ENCODE measurements at regions not wholly inside any gene's neighbourhood (a gene's known extent, or its start where the extent isn't known, plus 50 kb on each side); places are given as distances from the start of the nearest gene placed in this dataset.

DNA sequence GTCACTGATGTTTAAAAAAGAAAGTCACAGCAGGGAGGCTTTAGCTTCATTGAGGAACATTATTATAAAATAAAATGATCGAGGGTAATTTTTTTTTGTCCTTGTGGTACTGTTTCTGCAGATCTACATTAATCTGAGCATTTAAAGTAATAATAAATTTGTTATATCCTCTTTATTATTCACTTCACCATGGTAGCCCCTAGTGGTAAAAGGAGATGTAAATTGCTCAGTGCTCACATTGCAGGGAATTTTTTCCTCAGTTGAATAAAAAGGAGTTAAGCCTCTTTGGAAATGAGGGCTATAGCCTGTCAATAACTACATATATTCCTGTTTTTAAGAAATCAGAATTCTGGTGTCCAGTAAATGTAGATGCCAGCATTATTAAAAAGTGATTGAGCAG, 99.7 kb upstream of the VPREB1 start:
- no peak for DNase-seq

DNA sequence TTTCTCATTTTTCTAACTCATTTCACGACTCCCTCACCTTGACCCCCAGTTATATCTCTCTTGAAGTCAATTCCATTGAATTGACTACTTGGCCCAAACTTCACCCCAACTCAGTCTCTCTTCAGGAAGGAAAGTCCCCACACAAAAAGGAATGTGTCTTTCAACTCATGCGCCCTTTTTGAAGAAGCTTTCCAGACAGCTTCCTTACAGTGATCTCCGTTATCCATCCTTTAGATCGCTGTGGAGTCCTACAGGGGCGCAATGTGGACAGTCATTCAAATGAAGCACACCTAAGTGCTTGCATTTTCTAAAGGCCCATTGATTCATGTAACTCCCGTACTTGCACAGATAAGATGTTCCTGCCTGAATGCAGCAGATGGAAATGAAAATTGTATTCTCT, 101.1 kb upstream of the VPREB1 start:
- no peak for DNase-seq

DNA sequence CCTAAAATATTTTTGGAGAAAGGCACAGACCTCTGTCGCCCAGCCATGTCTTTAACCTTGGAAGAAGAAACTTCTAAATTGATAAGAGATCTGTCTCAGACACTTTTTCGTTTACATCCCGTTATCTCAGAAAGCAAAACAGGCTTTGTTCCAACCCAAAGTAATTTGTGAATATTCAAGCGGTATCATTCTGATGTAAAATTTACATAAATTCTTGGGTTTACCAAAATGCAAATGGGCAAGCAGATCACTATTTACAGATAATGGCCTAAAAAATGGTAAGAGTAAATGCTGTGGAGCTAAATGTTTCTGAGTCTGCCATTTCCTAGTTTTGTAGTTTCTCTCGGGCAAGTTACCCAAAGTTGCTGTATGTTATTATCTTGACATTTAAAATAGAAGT, 101.9 kb upstream of the VPREB1 start:
- DNase-seq = no peak

DNA sequence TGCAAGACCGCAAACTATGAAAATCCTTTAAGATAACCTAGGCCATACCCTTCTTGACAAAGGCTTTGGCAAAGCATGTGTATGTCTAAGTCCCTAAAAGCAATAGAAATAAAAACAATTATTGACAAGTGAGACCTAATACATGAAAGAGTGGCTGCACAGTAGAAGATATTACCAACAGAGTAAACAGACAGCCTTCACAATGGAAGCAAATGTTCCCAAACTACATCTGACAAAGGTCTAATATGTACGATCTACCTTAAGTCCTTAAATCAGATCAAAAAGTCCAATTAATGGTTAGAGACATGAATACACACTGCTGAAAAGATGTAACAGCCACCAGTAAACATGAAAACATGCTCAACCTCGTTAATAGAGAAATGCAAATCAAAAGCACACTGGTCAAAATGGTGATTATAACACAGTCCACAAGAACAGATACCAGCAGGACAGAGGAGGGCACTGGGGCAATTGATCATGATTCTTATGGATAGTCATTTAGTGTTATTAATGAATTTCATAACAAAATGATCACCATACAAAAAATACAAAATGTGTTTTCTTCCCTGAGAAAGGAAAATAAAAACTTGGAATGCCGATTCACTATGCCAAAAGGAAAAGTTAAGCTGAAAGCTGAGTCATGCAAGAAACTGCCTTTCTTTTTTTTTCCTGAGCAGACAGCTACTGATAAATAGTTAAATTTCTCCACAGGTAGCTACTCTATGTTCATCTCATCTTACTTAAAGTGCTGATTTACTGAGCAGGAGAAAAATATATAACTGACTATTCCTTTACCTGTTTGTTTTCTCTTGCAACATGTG, 102.6 kb upstream of the VPREB1 start:
- DNase-seq = no peak

DNA sequence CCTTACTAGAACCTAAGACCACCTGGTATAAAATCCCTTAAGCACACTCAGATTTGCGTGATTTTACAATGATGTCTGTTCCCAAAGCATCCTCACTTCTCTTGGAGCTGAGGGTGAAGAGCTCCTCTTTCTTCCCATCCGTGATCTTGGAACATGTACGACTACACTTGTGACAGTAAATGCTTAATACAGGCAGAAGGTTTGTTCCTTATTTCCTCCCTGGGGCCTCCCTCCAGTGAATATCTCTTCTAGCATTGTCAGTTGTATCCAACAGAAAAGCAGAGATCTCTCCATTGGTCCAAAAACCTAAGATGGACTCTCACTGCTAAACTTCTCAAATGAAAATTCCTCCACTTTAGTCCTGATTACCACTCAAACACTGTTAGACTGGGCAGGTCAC, 103.6 kb upstream of the VPREB1 start:
- no peak for DNase-seq

DNA sequence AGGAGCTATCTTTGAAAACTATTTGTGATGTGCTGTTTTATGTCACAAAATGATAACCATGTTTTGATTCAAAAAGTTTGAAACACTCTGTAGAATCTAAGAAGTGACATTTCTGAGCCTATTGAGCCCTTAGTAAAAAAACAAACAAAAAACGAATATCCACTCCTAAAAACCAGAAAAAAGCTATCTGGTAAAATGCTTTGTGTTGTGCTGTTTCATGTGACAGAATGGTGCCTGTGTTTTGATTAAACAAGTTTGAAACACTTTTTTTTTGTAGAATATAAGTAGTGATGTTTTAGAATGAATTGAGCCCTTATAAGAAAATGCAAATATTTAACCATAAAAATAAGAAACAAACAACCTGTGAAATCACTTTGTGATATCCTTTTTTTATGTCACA, 105.2 kb upstream of the VPREB1 start:
- no peak for DNase-seq

DNA sequence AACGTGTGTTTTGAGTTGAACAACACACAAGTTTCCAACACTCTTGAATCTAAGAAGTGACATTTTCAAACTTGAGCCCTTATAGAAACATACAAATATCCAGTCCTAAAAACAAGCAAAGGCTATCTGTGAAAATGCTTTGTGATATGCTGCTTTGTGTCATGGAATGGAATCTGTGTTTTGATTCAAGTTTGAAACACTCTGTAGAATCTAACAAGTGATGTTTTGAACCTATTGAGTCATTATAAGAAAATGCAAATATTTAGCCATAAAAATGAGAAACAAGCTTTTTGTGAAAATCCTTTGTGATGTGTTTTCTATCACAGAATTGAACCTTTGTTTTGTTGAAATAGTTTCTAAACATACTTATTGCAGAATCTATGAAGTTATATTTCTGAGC, 105.7 kb upstream of the VPREB1 start:
- DNase-seq = no peak

DNA sequence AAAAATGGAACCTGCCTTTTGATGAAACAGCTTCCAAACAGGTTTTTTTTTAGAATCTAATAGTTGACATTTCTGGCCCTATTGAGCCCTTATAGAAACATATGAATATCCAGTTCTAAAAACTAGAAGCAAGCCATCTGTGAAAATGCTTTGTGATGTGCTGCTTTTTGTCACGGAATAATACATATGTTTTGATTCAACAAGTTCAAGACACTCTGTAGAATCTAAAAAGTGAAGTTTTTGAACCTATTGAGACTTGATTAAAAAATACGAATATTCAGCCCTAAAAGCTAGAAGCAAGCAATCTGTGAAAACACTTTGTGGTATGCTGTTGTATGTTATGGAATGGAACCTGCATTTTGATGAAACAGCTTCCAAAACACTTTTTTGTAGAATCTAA, 106.7 kb upstream of the VPREB1 start:
- DNase-seq = no peak

DNA sequence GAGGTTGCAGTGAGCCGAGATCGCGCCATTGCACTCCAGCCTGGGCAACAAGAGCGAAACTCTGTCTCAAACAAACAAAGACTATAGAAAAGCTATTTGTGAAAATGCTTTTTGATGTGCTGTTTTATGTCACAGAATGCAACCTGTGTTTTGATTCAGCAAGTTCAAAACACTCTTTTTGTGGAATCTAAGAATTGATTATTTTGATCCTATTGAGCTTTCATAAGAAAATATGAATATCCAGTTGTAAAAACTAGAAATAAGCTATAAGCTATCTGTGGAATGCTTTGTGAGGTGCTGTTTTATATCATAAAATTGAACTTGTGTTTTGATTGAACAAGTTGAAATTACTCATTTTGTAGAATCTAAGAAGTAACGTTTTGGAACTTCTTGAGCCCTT, 110.7 kb upstream of the VPREB1 start:
- no peak for DNase-seq

DNA sequence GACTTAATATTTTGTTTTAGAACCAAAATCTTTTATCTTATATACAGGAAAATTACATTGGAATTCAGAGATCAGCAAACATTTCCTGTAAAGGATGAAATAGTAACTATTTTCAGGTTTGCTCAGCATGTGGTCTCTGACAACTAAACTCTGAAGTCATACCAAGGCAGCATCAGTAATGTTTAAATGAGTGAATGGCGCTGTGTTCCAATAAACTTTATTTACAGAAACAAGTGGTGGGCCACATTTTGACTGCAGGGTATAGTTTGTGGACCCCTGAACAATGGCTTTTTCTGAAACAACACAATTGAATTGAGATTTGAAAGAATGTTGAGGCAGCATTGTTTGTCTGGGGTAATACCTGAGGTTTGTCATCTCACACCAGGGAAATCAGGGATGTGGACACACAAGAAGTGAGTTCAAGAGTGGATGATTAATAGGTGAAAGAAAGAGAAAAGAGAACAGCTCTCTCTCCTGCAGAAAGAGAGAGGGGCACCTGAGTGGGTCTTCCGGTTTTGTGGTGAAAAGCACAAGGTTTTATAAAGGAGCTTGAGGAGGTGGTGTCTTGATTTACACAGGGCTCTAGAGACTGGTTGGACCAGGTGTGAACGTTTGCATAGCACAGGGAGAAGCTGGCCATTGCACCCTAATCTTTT, 113.5 kb upstream of the VPREB1 start:
- DNase-seq = no peak

DNA sequence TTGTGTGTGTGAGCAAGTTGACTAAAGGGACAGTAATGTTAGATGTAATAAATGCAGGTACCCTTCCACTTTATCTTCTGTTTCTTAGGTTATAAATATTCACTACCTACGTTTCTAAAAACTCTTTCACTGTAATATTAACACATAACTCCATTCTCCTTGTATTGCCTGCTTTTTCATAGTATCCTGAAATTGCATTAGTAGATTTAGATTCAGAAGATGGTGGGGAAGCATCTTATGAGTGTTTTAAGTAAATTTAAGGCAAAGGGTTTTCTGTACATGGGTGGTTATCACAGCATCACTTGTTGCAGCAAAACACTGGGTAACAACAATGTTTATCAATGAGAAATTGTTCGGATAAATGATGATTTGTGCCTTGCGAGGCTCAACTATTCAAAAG, 115.2 kb upstream of the VPREB1 start:
- no peak for DNase-seq

DNA sequence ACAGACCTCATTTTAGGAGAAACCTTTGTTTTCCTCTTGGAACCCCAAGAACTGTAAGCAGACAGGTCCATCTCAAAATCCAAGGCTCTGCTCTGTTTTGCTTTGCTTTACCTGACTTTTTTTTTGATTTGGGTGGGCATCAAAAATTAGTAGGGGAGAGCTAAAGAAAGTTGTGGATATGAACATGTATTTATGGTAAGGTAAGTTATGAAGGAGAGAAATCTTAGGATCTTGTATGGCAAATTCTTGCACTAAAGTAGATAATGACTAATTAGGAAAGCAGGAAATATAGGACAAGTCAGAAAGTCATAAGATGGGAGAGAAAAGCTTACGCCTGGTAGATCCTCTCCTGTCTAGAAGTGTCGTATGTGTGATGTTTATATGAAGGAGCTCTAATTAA, 116.1 kb upstream of the VPREB1 start:
- no peak for DNase-seq

DNA sequence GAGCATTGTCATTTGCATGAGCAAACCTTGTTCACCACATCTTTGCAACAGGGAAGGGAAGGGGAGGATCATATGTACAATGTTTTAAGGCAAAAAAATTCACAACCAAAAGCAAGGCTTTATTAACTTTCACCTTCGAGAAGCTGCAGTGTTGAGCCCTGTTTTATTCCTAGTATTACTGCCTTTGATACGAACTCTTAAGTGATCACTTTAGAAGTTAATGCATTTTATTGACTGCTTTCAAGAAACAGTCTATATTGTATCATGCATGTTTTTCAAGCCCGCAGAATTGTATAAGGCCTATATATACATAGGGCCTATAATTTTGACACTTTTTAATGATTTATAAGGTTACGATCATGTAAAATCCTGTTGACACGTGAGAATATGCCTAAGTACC, 117.5 kb upstream of the VPREB1 start:
- no peak for DNase-seq

DNA sequence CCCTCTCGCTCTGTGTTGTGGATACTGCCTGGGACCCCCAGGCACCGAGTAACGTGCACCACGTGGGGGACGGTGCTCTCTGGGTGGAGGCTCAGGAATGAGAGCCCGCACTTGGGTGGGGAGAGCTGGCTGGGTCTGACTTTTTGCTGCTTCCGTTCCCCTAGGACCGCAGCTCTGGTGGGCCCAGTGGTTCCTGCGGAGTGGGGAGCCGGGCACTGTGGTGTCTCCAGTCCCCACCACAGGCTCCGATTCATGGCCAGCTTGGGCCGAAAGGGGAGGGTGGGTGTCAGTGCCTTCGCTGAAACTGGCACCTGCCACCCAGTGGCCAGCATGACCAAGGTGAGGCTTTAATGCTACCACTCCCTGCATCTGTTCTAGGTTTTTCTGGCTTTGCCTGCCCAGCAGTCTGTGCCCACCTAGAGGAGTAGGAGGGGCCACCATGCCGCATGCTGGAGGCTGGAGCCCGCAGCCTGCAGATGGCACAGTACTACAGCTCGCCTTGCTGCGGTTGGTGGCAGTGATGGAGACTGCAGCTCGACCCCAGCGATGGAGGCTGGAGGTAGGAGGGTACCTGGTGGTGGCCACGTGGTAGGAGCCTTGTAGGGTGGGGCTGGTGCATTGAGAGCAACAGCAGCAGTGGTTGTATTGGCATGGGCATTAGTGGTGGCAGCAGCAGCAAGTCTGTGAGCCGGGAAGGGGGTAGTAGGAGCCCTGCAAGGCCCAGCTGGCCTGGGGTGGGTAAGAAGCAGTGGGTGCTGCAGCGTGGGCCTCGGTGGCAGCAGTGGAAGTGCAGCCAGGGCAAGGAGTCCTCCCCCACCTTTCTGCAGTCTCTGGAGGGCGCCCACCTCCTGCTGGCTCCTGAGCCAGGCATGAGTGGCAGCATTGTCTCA, 118.8 kb upstream of the VPREB1 start:
- DNase-seq = no peak

DNA sequence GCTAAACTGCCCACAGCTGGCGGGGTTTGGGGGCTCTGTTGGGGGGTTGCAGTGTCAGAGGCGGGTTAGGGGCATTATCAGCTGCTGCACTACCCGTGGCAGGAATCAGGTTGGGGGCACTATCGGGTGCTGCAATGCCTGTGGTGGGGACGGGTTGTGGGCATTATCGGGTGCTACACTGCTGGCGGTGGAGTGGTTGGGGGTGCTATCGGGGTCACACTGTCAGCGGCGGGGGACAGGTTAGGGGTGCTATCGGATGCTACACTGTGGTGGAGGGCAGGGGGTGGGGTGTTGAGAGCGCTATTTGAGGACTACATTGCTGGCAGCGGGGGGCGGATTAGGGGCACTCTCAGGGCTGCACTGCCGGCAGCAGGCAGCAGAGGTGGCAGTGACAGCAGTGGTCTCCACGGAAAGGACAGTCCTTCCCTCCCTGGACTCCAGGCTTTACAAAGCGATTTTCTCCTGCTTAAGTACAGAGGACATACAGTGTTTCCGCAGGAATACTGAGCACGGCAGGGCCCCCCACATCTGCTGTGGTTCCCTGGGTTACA, 119.5 kb upstream of the VPREB1 start:
- DNase-seq = no peak

DNA sequence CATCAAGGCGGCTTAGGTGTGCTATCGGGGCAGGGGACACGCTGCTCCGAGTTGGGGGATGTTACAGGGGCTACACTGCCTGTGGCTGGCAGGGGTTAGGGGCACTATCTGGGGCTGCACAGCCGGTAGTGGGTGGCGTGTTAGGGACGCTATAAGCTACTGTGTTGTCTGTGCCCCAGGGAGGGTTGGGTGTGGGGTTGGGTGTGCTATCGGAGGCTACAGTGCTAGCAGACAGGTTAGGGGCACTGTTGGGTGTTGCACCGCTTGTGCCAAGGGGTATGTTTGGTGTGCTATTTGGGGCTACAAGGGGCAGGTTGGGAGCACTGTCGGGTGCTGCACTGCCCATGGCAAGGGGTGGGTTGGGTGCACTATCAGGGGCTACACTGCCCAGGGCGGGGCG, 120.2 kb upstream of the VPREB1 start:
- DNase-seq = no peak

DNA sequence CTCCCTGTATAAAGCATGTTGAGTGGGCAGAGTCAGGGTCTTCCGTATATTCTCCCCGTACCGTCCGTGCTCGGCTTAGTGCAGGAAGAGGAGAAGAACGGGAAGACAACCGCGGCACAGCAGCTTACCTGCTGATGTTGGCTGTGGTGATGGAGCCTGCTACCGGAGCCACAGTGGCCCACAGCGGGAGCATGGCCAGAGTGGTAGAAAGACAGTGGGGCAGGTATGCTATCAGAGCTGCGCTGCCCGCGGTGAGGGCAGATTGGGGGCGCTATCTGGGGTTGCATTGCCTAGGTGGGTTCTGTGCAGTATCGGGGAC, 120.7 kb upstream of the VPREB1 start:
- DNase-seq = no peak

DNA sequence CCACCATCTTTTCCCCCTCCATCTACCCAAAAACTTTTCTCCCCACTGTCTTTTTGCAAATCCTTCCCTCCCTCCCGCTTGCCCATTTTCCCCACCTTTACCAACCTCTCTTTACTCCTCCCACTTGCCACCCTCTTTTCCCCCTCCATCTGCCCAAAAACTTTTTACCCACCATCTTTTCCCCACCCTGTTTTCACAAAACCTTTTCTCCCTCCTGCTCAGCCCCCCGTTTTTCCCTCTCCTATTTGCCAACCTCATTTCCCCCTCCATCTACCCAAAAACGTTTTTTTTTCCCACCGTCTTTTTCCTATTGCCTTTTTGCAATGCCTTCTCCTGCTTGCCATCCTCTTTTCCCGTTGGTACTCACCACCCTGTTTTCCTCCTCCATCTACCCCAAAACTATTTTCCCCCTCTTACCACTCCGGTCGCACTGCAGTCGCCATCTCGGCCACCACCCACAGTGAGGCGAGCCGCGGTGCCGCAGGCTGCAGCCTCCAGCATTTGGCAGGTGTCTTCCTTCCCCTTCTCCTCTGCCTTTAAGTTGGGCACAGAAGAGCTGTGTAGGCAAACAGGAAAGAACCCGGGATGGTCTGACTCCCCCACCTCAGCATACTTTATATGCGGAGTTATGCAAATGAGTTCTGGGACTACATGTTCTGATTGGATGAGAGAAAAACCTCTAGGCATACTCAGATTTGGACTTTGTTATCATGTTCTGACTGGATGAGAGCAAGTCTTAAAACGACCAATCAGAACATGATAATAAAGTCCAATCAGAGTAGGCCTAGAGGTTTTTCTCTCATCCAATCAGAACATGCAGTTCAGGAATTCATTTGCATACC, 121.2 kb upstream of the VPREB1 start:
- DNase-seq = no peak

DNA sequence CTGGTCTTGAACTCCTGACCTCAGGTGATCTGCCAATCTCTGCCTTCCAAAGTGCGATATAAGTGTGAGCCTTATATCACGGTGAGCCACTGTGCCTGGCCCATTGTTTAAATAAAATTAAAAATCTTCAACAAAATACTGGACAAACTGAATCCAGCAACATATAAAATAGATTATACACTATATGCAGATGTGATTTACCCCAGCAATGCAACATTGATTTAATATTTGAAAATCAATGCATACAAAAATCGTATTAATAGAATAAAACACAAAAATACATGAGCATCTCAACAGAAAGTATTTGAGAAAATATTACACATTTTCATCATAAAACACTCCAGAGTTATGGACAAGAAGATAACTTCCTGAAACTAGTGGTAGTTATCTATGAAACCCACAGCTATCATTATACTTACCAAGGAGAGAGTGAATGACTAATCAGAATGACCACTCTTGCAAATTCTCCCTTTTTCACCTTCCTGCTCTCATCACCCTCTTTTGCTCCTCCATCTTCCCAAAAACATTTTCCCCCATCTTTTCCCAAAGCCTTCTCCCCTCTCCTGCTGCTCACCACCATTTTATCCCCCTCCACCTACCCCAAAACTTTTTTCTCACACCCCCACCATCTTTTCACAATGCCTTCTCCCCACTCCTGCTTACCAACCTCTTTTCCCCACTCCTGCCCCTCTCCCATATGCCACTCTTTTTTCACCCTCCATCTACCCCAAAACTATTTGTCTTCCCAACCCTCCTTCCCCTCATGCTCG, 122.1 kb upstream of the VPREB1 start:
- DNase-seq = no peak

DNA sequence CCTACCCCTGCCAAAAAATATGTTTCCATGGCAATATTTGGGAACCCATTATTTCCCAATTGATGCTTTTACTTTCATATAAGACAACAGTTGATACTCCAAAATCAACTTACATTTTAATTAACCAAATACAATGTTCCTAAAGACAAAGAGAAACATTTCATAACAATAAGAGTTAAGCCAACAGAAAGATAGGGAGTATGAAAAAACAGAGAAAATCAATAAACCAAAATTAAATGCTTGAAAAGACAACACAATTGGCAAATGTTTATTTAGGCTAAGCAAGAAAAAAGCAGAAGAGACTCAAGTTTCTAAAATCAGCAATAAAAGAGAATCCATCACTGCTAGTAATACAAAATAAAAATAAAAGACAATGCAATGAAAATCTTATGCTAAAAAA, 123.1 kb upstream of the VPREB1 start:
- no peak for DNase-seq

DNA sequence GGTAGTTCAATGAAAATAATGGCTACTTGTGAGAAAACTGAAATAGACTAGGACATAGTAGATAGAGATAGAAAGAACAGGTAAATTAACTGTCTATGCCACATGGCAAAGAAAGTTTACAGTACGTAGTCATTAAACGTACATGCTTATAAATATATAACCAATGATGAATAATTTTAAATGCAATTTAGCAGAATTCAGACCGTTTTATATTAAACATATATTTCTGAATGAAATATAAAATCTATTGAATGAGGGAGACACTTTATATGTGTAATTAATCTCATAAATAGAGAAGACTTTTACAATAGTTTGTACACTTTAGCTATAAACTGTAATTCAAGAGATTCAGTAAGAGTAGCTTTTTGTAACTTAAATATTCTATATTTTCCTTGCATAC, 124.4 kb upstream of the VPREB1 start:
- DNase-seq = no peak

DNA sequence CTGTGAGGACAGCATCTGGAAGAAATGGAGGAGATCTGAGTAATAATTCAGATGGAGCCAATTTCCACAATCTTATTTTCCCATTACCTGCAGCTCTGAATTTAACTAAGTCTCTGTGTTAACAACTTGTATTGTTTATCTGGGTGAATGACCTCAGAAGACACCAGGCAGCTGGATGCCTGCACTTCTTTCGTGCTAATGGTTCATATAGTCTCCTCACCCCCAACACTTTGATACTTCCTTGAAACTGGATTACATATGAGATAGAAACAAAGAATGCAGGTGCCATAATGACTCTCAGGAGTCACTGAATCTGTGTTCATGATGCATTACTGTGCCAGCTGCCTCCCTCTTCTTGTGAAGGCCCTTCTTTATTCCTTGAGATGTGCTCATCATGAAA, 125.6 kb upstream of the VPREB1 start:
- no peak for DNase-seq
